ENCODE measurements at regions not wholly inside any gene's neighbourhood (a gene's known extent, or its start where the extent isn't known, plus 50 kb on each side); places are given as distances from the start of the nearest gene placed in this dataset.

- TF ChIP-seq CTCF (IDR thresholded peaks at IDR 0.05) (no peak), POLR2A (IDR thresholded peaks at IDR 0.05) (no peak)
Measured at GRCh38 chr12:107351713-107352112, 258.4 kb upstream of the CRY1 start.

All from Peyer's patch (tissue), 4 donors.